ENCODE measurements at regions not wholly inside any gene's neighbourhood (a gene's known extent, or its start where the extent isn't known, plus 50 kb on each side); places are given as distances from the start of the nearest gene placed in this dataset.

- TF ChIP-seq CTCF (IDR thresholded peaks at IDR 0.05; ENCODE audit: insufficient read depth, low read length, poor library complexity, severe bottlenecking) (no peak), EZH2phosphoT487 (conservative IDR thresholded peaks at IDR 0.05; ENCODE audit: low read length) (no peak)
Measured at GRCh38 chr7:136549756-136550155, 318.7 kb upstream of the CHRM2 start.
